ENCODE measurements at regions not wholly inside any gene's neighbourhood (a gene's known extent, or its start where the extent isn't known, plus 50 kb on each side); places are given as distances from the start of the nearest gene placed in this dataset.

- Histone ChIP-seq H3K4me1 (ENCODE audit: control insufficient read depth, insufficient read depth, low read length) (no peaks in the 10 kb centered on the region), H3K9me3 (ENCODE audit: control insufficient read depth, insufficient read depth, low read depth, low read length) (no peaks in the 10 kb centered on the region), H3K27ac (ENCODE audit: extremely low read depth, low read depth, low read length) (no peak overlapping the region), H3K4me3 (ENCODE audit: low read depth, low read length) (no peak overlapping the region), H3K36me3 (ENCODE audit: control insufficient read depth in 2 of 2, insufficient read depth in 1 of 2, low read length in 2 of 2) (no peaks in the 10 kb centered on the region)
- ChIA-PET CTCF (no interaction called here), POLR2A (interaction anchor here (1.2 to 1.7 kb wide), 2 partner anchors 9 to 70 kb away, joined by 3 to 4 read pairs; partner anchors contain the start of gene RHOB)
- TF ChIP-seq, protein P1, sequence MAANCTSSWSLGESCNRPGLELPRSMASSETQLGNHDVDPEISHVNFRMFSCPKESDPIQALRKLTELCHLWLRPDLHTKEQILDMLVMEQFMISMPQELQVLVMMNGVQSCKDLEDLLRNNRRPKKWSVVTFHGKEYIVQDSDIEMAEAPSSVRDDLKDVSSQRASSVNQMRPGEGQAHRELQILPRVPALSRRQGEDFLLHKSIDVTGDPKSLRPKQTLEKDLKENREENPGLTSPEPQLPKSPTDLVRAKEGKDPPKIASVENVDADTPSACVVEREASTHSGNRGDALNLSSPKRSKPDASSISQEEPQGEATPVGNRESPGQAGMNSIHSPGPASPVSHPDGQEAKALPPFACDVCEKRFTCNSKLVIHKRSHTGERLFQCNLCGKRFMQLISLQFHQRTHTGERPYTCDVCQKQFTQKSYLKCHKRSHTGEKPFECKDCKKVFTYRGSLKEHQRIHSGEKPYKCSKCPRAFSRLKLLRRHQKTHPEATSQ (tag by site-specific recombination; IDR thresholded peaks at IDR 0.05): no peak
- no peak for TF ChIP-seq ZNF707 (tag by site-specific recombination; IDR thresholded peaks at IDR 0.05)
- no peak for TF ChIP-seq ZNF658 (tag by site-specific recombination; IDR thresholded peaks at IDR 0.05)
- TF ChIP-seq, protein P2, sequence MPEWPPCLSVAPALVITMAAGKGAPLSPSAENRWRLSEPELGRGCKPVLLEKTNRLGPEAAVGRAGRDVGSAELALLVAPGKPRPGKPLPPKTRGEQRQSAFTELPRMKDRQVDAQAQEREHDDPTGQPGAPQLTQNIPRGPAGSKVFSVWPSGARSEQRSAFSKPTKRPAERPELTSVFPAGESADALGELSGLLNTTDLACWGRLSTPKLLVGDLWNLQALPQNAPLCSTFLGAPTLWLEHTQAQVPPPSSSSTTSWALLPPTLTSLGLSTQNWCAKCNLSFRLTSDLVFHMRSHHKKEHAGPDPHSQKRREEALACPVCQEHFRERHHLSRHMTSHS (tag by site-specific recombination; IDR thresholded peaks at IDR 0.05): no peak
- no peak for TF ChIP-seq ZNF776 (tag by site-specific recombination; IDR thresholded peaks at IDR 0.05; ENCODE audit: borderline replicate concordance)
- TF ChIP-seq ZNF19 (tag by site-specific recombination; IDR thresholded peaks at IDR 0.05; ENCODE audit: low read depth): no peak
- no peak for TF ChIP-seq ZNF521 (tag by site-specific recombination; IDR thresholded peaks at IDR 0.05)
- no peak for TF ChIP-seq ZNF16 (tag by site-specific recombination; IDR thresholded peaks at IDR 0.05; ENCODE audit: low read depth)
- no peak for TF ChIP-seq ZEB2 (tag by site-specific recombination; IDR thresholded peaks at IDR 0.05)
- no peak for TF ChIP-seq ZFP37 (tag by site-specific recombination; IDR thresholded peaks at IDR 0.05)
- TF ChIP-seq GLI2 (tag by site-specific recombination; IDR thresholded peaks at IDR 0.05; ENCODE audit: borderline replicate concordance, low read depth): no peak
- TF ChIP-seq ZNF549 (tag by site-specific recombination; IDR thresholded peaks at IDR 0.05): no peak
- no peak for TF ChIP-seq ZXDB (tag by site-specific recombination; IDR thresholded peaks at IDR 0.05)
- TF ChIP-seq GLI4 (tag by site-specific recombination; IDR thresholded peaks at IDR 0.05): no peak
- TF ChIP-seq SCRT2 (tag by site-specific recombination; IDR thresholded peaks at IDR 0.05): no peak
Observed at GRCh38 chr2:20516291-20516645, 69.4 kb downstream of the RHOB start.

GRCh38 chr2:20516646-20517341 is 69.9 kb downstream of the RHOB start:
- Histone ChIP-seq H3K4me1 (ENCODE audit: control insufficient read depth, insufficient read depth, low read length) (no peaks in the 10 kb centered on the region), H3K36me3 (ENCODE audit: control insufficient read depth in 2 of 2, insufficient read depth in 1 of 2, low read length in 2 of 2) (no peaks in the 10 kb centered on the region), H3K4me3 (ENCODE audit: low read depth, low read length) (no peak overlapping the region), H3K27ac (ENCODE audit: extremely low read depth, low read depth, low read length) (no peak overlapping the region), H3K9me3 (ENCODE audit: control insufficient read depth, insufficient read depth, low read depth, low read length) (no peaks in the 10 kb centered on the region)
- no peak for TF ChIP-seq ZNF660 (tag by site-specific recombination; IDR thresholded peaks at IDR 0.05)
- TF ChIP-seq ZNF211 (tag by site-specific recombination; IDR thresholded peaks at IDR 0.05; ENCODE audit: low read depth): no peak
- no peak for TF ChIP-seq KLF17 (tag by site-specific recombination; IDR thresholded peaks at IDR 0.05)
- no peak for TF ChIP-seq ZNF623 (tag by site-specific recombination; IDR thresholded peaks at IDR 0.05)
- TF ChIP-seq GLI2 (tag by site-specific recombination; IDR thresholded peaks at IDR 0.05; ENCODE audit: borderline replicate concordance, low read depth): no peak
- no peak for TF ChIP-seq ATF2 (tag by site-specific recombination; IDR thresholded peaks at IDR 0.05; ENCODE audit: low read depth)
- no peak for TF ChIP-seq KLF7 (tag by site-specific recombination; IDR thresholded peaks at IDR 0.05; ENCODE audit: borderline replicate concordance)
- no peak for TF ChIP-seq ZNF670 (tag by site-specific recombination; IDR thresholded peaks at IDR 0.05; ENCODE audit: low read depth)
- TF ChIP-seq ZNF121 (tag by site-specific recombination; IDR thresholded peaks at IDR 0.05): no peak
- TF ChIP-seq KLF9 (tag by site-specific recombination; IDR thresholded peaks at IDR 0.05; ENCODE audit: low read depth): no peak
- TF ChIP-seq ZNF354C (tag by site-specific recombination; IDR thresholded peaks at IDR 0.05; ENCODE audit: borderline replicate concordance, low read depth): no peak
- ChIA-PET POLR2A (interaction anchor here (1.2 to 1.7 kb wide), 2 partner anchors 9 to 70 kb away, joined by 3 to 4 read pairs; partner anchors contain the start of gene RHOB), CTCF (no interaction called here)

Data from HEK293 (cell line).